CD4-positive, alpha-beta memory T cell (primary cell): ENCODE measurements at regions not wholly inside any gene's neighbourhood (a gene's known extent, or its start where the extent isn't known, plus 50 kb on each side); places are given as distances from the start of the nearest gene placed in this dataset.

Experiments
- CTCF ChIA-PET: fragments of 350-600 bp; sonication (Branson Sonifier 250); formaldehyde crosslinking; loops from one replicate; lab custom pipeline; 2021; ENCODE audit warnings: inconsistent platforms; ENCODE audit not compliant: partially characterized antibody; lab: Charles Lee
- POLR2A ChIA-PET: fragments of 350-600 bp; sonication (Branson Sonifier 250); formaldehyde crosslinking; loops from one replicate; lab custom pipeline; 2021; ENCODE audit not compliant: partially characterized antibody; lab: Charles Lee
- DNase-seq, 5 donors: peaks; one replicate each; pipeline versions ENCODE4 v3.0.0 to v3.0.0-alpha.2; 2020 to 2022; ENCODE audit warnings: mixed read lengths in 1 of 5
- H3K27ac ChIP-seq: one replicate; pipeline ENCODE4 v1.7.0; 2013; ENCODE audit warnings: low read depth, low read length
- H3K27me3 ChIP-seq: 2 replicates; pipeline ENCODE4 v1.7.0; 2013; ENCODE audit warnings: mild to moderate bottlenecking, low read length, moderate library complexity; ENCODE audit not compliant: insufficient read depth
- H3K36me3 ChIP-seq: 2 replicates; pipeline ENCODE4 v1.7.0; 2013; ENCODE audit warnings: mild to moderate bottlenecking, low read length, moderate library complexity; ENCODE audit not compliant: insufficient read depth
- H3K4me1 ChIP-seq: 2 replicates; pipeline ENCODE4 v1.7.0; 2013; ENCODE audit warnings: mild to moderate bottlenecking, low read length, moderate library complexity; ENCODE audit not compliant: insufficient read depth
- H3K4me3 ChIP-seq, 2 donors: one replicate each; pipeline ENCODE4 v1.7.0; 2013; ENCODE audit warnings: low read length in 2 of 2, mild to moderate bottlenecking in 1 of 2
- H3K9me3 ChIP-seq, 2 donors: one replicate each; pipeline ENCODE4 v1.7.0; 2013; ENCODE audit warnings: low read length in 2 of 2, control low read depth in 1 of 2; ENCODE audit not compliant: control insufficient read depth in 1 of 2
- H3K27ac Mint-ChIP-seq, 7 donors: one replicate each; pipeline ENCODE4 v1.8.0; 2020 to 2021; ENCODE audit warnings: mixed read lengths in 7 of 7, mild to moderate bottlenecking in 6 of 7, inconsistent platforms in 3 of 7, moderate library complexity in 3 of 7
- H3K27me3 Mint-ChIP-seq, 2 donors: one replicate each; pipeline ENCODE4 v1.8.0; 2020 to 2021; ENCODE audit warnings: mixed read lengths in 2 of 2
- H3K36me3 Mint-ChIP-seq, 2 donors: one replicate each; pipeline ENCODE4 v1.8.0; 2020 to 2021; ENCODE audit warnings: mixed read lengths in 2 of 2, inconsistent platforms in 1 of 2, mild to moderate bottlenecking in 1 of 2
- H3K4me1 Mint-ChIP-seq, 4 donors: one replicate each; pipeline ENCODE4 v1.8.0; 2020 to 2021; ENCODE audit warnings: mixed read lengths in 4 of 4, mild to moderate bottlenecking in 1 of 4
- H3K4me3 Mint-ChIP-seq, 8 donors: one replicate each; pipeline ENCODE4 v1.8.0; 2020 to 2021; ENCODE audit warnings: mixed read lengths in 8 of 8, mild to moderate bottlenecking in 7 of 8, moderate library complexity in 6 of 8, inconsistent platforms in 3 of 8
- H3K9me3 Mint-ChIP-seq, 8 donors: one replicate each; pipeline ENCODE4 v1.8.0; 2020 to 2021; ENCODE audit warnings: mixed read lengths in 8 of 8, mild to moderate bottlenecking in 5 of 8, inconsistent platforms in 3 of 8, moderate library complexity in 1 of 8
- intact Hi-C: fragments of 100-400 bp; cut with micrococcal nuclease; formaldehyde crosslinking; loops from one replicate; pipeline ENCODE4 v1.15.1; 2023

DNA sequence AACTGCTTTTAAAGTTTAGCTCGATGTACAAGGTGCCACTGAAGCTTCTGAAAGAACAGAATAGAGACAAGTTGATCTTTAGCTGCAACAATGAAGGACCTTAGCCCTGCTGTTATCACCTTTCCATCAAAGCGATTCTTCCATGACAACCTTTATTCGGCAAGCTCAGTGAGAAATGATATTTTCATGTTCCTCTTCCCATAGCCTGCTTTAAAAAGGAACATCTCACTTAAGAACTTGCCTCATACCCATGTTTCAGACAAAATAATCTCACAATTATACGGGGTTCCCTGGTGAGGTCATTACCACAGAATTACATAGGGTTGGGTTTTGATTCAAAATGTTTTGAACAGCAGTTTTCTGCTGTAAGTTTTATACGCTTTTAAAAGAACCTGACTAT is 264.2 kb downstream of the THBS2 start:
- intact Hi-C loops, result no loop called here
- no peak overlapping the region for H3K4me3 Mint-ChIP-seq
- H3K27ac ChIP-seq, result no peak overlapping the region
- no peak overlapping the region for H3K27ac Mint-ChIP-seq
- no peaks in the 10 kb centered on the region for H3K27me3 Mint-ChIP-seq
- no peaks in the 10 kb centered on the region for H3K4me1 ChIP-seq
- no peaks in the 10 kb centered on the region for H3K27me3 ChIP-seq
- no peaks in the 10 kb centered on the region for H3K9me3 Mint-ChIP-seq
- H3K4me3 ChIP-seq, result no peak overlapping the region
- H3K36me3 ChIP-seq, result no peaks in the 10 kb centered on the region
- H3K36me3 Mint-ChIP-seq, result no peaks in the 10 kb centered on the region
- H3K4me1 Mint-ChIP-seq, result no peaks in the 10 kb centered on the region
- ChIA-PET POLR2A (no interaction called here), CTCF (no interaction called here)
- H3K9me3 ChIP-seq, result no peaks in the 10 kb centered on the region
- no peak for DNase-seq

- ChIA-PET CTCF (no interaction called here), POLR2A (no interaction called here)
- H3K36me3 Mint-ChIP-seq, result no peaks in the 10 kb centered on the region
- intact Hi-C loops, result no loop called here
- H3K4me3 Mint-ChIP-seq, result no peak overlapping the region
- Histone ChIP-seq H3K27ac (no peak overlapping the region), H3K27me3 (no peaks in the 10 kb centered on the region), H3K4me1 (no peaks in the 10 kb centered on the region), H3K4me3 (no peak overlapping the region), H3K9me3 (no peaks in the 10 kb centered on the region), H3K36me3 (no peaks in the 10 kb centered on the region)
- H3K9me3 Mint-ChIP-seq, result peaks cover 0 to 2% (median 0%) of the 10 kb centered on the region in 8 donors
- no peak overlapping the region for H3K27ac Mint-ChIP-seq
- H3K27me3 Mint-ChIP-seq, result no peaks in the 10 kb centered on the region
- DNase-seq, result no peak
- H3K4me1 Mint-ChIP-seq, result no peaks in the 10 kb centered on the region
These were observed 264.8 kb downstream of the THBS2 start for GRCh38 chr6:168988801-168989200.

DNA sequence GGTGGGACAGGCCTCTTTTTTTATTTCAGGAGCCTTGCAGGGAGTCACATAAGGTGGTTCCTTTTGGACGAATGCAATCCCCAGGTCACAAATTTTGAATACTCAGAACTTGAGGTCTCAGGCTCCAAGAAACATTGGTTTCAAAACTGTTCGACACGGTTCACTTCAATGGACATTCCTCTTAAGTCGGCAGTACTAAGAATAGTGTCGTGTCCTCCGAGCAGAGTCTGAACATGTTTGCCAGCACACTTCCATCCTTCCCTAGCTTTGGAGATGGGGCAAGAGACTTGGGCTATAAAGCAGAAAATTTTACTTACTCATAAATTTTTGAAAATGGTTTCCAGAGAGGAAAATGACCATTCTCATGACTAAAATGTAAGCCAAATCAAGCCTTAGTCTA is 265.4 kb downstream of the THBS2 start:
- DNase-seq, result no peak
- H3K9me3 ChIP-seq, result no peaks in the 10 kb centered on the region
- H3K4me1 Mint-ChIP-seq, result no peaks in the 10 kb centered on the region
- no peaks in the 10 kb centered on the region for H3K36me3 Mint-ChIP-seq
- peaks cover 0 to 2% (median 0%) of the 10 kb centered on the region in 8 donors for H3K9me3 Mint-ChIP-seq
- no peak overlapping the region for H3K27ac Mint-ChIP-seq
- no peaks in the 10 kb centered on the region for H3K27me3 ChIP-seq
- H3K27ac ChIP-seq, result no peak overlapping the region
- no peak overlapping the region for H3K4me3 Mint-ChIP-seq
- H3K4me1 ChIP-seq, result no peaks in the 10 kb centered on the region
- H3K27me3 Mint-ChIP-seq, result no peaks in the 10 kb centered on the region
- CTCF ChIA-PET, result no interaction called here
- no peaks in the 10 kb centered on the region for H3K36me3 ChIP-seq
- intact Hi-C loops, result no loop called here
- POLR2A ChIA-PET, result no interaction called here
- no peak overlapping the region for H3K4me3 ChIP-seq

DNA sequence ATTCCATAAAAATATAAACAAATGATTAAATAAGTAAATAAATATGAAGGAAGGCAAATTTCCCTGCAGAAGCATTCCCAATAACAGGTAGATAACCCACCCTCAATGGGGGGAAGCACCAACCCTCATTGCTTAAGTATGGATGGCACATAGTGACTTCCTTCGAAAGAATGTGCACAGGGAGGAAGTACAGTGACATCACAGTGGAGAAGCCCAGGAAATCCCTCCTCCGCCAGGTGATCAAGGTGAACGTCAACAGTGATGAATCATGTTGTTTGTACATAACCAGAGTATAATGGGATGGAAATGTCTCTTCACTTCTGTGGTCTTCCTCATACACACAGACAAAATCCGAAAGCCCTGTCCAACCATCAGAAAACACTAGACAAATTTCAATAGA is 267.9 kb downstream of the THBS2 start:
- no peak overlapping the region for H3K4me3 ChIP-seq
- peaks cover 0 to 2% of the 10 kb centered on the region in 2 donors for H3K36me3 Mint-ChIP-seq
- H3K4me1 ChIP-seq, result no peaks in the 10 kb centered on the region
- CTCF ChIA-PET, result no interaction called here
- no peaks in the 10 kb centered on the region for H3K27me3 ChIP-seq
- no peak overlapping the region for H3K4me3 Mint-ChIP-seq
- peaks cover 2 to 14% (median 9%) of the 10 kb centered on the region in 8 donors for H3K9me3 Mint-ChIP-seq
- H3K36me3 ChIP-seq, result no peaks in the 10 kb centered on the region
- no peak for DNase-seq
- H3K27ac ChIP-seq, result no peak overlapping the region
- POLR2A ChIA-PET, result no interaction called here
- H3K4me1 Mint-ChIP-seq, result no peaks in the 10 kb centered on the region
- no peak overlapping the region for H3K27ac Mint-ChIP-seq
- intact Hi-C loops, result no loop called here
- no peaks in the 10 kb centered on the region for H3K9me3 ChIP-seq
- H3K27me3 Mint-ChIP-seq, result peaks cover 2% of the 10 kb centered on the region in 2 donors

DNA sequence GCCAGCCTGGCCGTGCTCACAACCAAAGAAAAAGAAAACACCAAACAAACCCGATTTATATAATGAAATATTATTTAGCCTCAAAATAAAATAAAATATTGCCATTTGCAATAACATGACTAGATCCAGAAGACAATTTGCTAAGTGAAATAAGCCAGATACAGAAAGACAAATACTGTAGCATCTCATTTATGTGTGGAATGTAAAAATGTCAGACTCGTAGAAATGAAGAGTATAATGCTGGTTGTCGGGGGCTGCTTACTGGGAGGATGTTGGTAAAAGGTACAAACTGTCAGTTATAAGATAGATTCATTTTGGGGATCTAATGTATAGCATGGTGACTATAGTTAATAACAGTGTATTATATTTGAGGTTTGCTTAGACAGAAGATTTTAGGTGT is 269.7 kb downstream of the THBS2 start:
- H3K9me3 ChIP-seq, result no peaks in the 10 kb centered on the region
- no peak overlapping the region for H3K4me3 ChIP-seq
- Mint-ChIP-seq H3K9me3 (peaks cover 4 to 31% (median 21%) of the 10 kb centered on the region in 8 donors), H3K36me3 (peaks cover 0 to 4% of the 10 kb centered on the region in 2 donors), H3K4me3 (no peak overlapping the region), H3K4me1 (no peaks in the 10 kb centered on the region), H3K27ac (no peak overlapping the region), H3K27me3 (peaks cover 2% of the 10 kb centered on the region in 2 donors)
- no peaks in the 10 kb centered on the region for H3K27me3 ChIP-seq
- no peaks in the 10 kb centered on the region for H3K4me1 ChIP-seq
- CTCF ChIA-PET, result no interaction called here
- H3K36me3 ChIP-seq, result no peaks in the 10 kb centered on the region
- intact Hi-C loops, result no loop called here
- DNase-seq, result no peak
- no peak overlapping the region for H3K27ac ChIP-seq
- POLR2A ChIA-PET, result no interaction called here

GRCh38 chr6:168981187-168981586 is 272.5 kb downstream of the THBS2 start:
- DNase-seq, result no peak
- intact Hi-C loops, result no loop called here
- ChIA-PET POLR2A (no interaction called here), CTCF (no interaction called here)
- H3K27ac Mint-ChIP-seq, result no peak overlapping the region
- no peaks in the 10 kb centered on the region for H3K4me1 ChIP-seq
- no peaks in the 10 kb centered on the region for H3K36me3 ChIP-seq
- H3K4me3 Mint-ChIP-seq, result peak overlapping the region in 1 of 8 donors; percentile 8
- peaks cover 2% of the 10 kb centered on the region in 2 donors for H3K27me3 Mint-ChIP-seq
- H3K36me3 Mint-ChIP-seq, result peaks cover 0 to 4% of the 10 kb centered on the region in 2 donors
- no peaks in the 10 kb centered on the region for H3K27me3 ChIP-seq
- no peaks in the 10 kb centered on the region for H3K4me1 Mint-ChIP-seq
- H3K9me3 ChIP-seq, result no peaks in the 10 kb centered on the region
- H3K9me3 Mint-ChIP-seq, result peaks cover 4 to 31% (median 22%) of the 10 kb centered on the region in 8 donors
- no peak overlapping the region for H3K27ac ChIP-seq
- no peak overlapping the region for H3K4me3 ChIP-seq

DNA sequence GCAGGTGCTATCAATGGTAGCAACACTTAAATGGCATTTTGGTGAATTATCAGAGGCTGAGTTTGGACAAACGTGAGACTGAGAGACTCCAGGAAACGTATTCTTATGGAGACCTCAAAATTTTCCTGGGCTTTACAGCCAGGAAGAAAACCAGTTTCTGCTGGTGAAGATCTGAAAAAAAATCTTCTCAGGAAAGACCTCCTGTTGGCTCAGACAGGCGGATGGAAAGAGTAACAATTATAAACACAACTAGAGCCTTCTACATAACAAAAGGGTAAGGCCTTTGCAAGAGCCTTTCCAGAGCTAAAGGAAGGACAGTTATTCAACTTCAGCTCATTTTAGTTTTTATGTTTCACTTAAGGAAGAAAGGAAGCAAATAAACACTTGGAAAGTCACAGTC is 274.4 kb downstream of the THBS2 start:
- Histone ChIP-seq H3K4me3 (no peak overlapping the region), H3K9me3 (no peaks in the 10 kb centered on the region), H3K36me3 (no peaks in the 10 kb centered on the region), H3K4me1 (no peaks in the 10 kb centered on the region), H3K27ac (no peak overlapping the region), H3K27me3 (no peaks in the 10 kb centered on the region)
- intact Hi-C loops, result no loop called here
- peaks cover 4 to 31% (median 22%) of the 10 kb centered on the region in 8 donors for H3K9me3 Mint-ChIP-seq
- no peak overlapping the region for H3K27ac Mint-ChIP-seq
- no peaks in the 10 kb centered on the region for H3K4me1 Mint-ChIP-seq
- H3K36me3 Mint-ChIP-seq, result peaks cover 0 to 4% of the 10 kb centered on the region in 2 donors
- H3K27me3 Mint-ChIP-seq, result peaks cover 2% of the 10 kb centered on the region in 2 donors
- CTCF ChIA-PET, result no interaction called here
- H3K4me3 Mint-ChIP-seq, result no peak overlapping the region
- DNase-seq, result no peak
- POLR2A ChIA-PET, result no interaction called here

- Mint-ChIP-seq H3K4me3 (no peak overlapping the region), H3K9me3 (peaks cover 0 to 2% (median 0%) of the 10 kb centered on the region in 8 donors), H3K4me1 (no peaks in the 10 kb centered on the region), H3K27me3 (peaks cover 6 to 8% of the 10 kb centered on the region in 2 donors), H3K36me3 (no peaks in the 10 kb centered on the region), H3K27ac (no peak overlapping the region)
- H3K36me3 ChIP-seq, result no peaks in the 10 kb centered on the region
- intact Hi-C loops, result no loop called here
- H3K4me1 ChIP-seq, result no peaks in the 10 kb centered on the region
- POLR2A ChIA-PET, result no interaction called here
- DNase-seq, result no peak
- no peaks in the 10 kb centered on the region for H3K27me3 ChIP-seq
- H3K4me3 ChIP-seq, result no peak overlapping the region
- no peaks in the 10 kb centered on the region for H3K9me3 ChIP-seq
- CTCF ChIA-PET, result no interaction called here
- no peak overlapping the region for H3K27ac ChIP-seq
These were observed 281.5 kb downstream of the THBS2 start for GRCh38 chr6:168972128-168972527.
